T-helper 17 cell (primary cell): ENCODE measurements at regions not wholly inside any gene's neighbourhood (a gene's known extent, or its start where the extent isn't known, plus 50 kb on each side); places are given as distances from the start of the nearest gene placed in this dataset.

Source experiments
- ATAC-seq: fragments of 150-1000 bp; cut with Tn5 transposase; 2 replicates; pipeline ENCODE4 v1.10.0; 2021; ENCODE audit warnings: mild to moderate bottlenecking, moderate library complexity
- DNase-seq, 3 donors: peaks; one replicate each; pipeline versions ENCODE4 v3.0.0 to v3.0.0-alpha.2; 2020 to 2021
- H3K9me3 ChIP-seq: one replicate; pipeline ENCODE4 v1.7.0; 2013; ENCODE audit warnings: low read length, mild to moderate bottlenecking; ENCODE audit not compliant: control insufficient read depth, poor library complexity, severe bottlenecking
- H3K27ac Mint-ChIP-seq: one replicate; pipeline ENCODE4 v1.8.0; 2022; ENCODE audit warnings: mild to moderate bottlenecking, moderate library complexity, mixed read lengths
- H3K27me3 Mint-ChIP-seq: one replicate; pipeline ENCODE4 v1.8.0; 2022; ENCODE audit warnings: mixed read lengths
- H3K36me3 Mint-ChIP-seq: one replicate; pipeline ENCODE4 v1.8.0; 2022; ENCODE audit warnings: low read depth, mixed read lengths
- H3K4me1 Mint-ChIP-seq: one replicate; pipeline ENCODE4 v1.8.0; 2022; ENCODE audit warnings: mild to moderate bottlenecking, mixed read lengths
- H3K4me3 Mint-ChIP-seq: one replicate; pipeline ENCODE4 v1.8.0; 2022; ENCODE audit warnings: mild to moderate bottlenecking, moderate library complexity, mixed read lengths

DNA sequence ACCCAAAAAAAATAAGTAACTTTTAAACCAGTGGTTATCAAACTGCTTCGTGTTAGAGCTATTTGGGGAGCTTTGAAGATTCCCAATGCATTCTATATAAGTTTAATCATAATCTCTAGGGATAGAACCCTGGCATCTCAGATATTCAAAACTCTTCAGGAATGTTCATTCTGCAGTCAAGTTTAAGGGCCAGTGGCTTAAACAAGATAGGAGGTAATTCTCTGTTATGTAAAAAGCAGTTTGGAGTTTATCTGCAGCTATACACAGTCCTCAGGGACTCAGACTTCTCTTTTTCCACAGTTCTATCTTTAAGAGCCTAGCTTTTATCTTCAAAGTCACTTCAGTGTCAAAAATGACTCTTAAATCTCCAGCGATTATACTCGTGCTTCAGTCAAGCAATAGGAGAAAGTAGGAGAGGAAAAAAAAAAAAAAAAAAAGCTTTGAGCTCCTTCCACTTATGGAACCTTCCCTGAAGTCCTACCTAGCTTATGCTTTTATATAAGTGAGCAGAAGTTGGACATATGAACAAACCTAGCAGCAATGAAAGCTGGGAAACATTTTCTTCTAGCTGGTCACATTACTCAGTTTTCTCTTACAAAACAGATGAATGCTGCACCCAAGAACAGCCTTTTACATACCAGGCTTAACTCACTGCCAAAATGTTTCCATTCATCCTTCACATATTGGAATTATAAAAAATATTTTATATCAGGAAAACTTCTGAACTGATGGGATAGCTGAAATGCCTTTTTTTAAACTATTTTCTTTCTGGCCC is 302.8 kb downstream of the FSCB start:
- no peak for ATAC-seq

DNA sequence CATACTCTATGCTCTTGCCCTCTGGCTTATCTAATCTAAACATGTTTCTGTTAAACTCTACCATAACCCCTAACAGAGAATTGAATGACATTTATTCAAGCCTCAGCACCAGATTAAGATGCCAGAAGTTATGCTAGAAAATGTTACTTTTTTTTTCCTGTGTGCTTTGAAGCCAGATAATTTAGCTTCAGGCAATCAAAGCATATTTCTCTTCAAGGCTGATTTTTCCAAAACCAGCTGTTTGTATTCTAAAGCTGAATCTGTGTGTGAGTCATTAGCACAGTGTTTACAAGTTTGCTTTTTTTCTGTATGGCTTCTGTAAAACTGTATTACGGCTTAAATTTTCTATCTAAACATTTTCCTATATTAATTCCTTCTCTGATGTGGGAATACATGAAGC is 326.1 kb downstream of the FSCB start:
- Mint-ChIP-seq H3K27me3 (no peaks in the 10 kb centered on the region), H3K27ac (no peak overlapping the region), H3K4me3 (no peak overlapping the region), H3K4me1 (no peaks in the 10 kb centered on the region), H3K36me3 (no peaks in the 10 kb centered on the region)
- H3K9me3 ChIP-seq: no peaks in the 10 kb centered on the region
- ATAC-seq (no peak), DNase-seq (no peak)

More for the DNA sequence above, 302.8 kb downstream of the FSCB start:
- Mint-ChIP-seq H3K4me3 (no peak overlapping the region), H3K36me3 (no peaks in the 10 kb centered on the region), H3K27ac (no peak overlapping the region), H3K4me1 (no peaks in the 10 kb centered on the region), H3K27me3 (no peaks in the 10 kb centered on the region)
- DNase-seq: no peak
- no peaks in the 10 kb centered on the region for H3K9me3 ChIP-seq

DNA sequence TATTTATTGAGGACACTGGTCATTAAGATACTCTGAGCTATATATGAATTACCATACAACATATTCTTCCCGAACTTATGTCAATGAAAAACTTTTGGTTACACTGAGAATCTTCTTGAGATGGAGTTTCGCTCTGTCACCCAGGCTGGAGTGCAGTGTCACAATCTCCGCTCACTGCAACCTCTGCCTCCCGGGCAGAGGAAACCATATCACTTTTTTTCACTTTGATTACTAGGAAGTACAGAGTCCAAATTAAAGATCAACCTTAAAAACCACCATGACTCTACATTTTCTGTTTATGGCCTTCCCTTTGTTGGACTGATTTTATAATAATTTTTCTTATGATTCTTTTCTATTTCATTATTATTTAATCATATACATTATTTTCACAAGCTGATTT is 336.5 kb downstream of the FSCB start:
- Mint-ChIP-seq H3K36me3 (no peaks in the 10 kb centered on the region), H3K4me3 (no peak overlapping the region), H3K4me1 (no peaks in the 10 kb centered on the region), H3K27me3 (no peaks in the 10 kb centered on the region), H3K27ac (no peak overlapping the region)
- no peaks in the 10 kb centered on the region for H3K9me3 ChIP-seq
- DNase-seq (no peak), ATAC-seq (no peak)

DNA sequence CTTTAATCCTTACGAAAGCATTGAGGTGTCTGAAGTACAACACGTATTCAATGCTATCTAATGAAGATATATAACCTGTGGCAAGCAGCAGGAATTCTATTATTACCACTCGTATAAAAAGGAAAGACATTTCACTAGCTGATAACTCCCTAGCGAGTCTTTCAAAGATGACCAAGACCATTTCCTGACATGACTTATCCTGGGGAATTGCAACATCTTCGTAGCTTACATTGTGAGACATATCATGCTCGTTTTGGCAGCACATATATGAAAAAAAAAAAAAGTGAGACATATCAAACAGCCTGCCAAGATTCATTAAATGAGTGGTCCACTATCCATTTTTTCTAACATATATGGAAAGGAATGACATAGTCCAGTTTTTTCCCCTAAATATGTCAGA is 337.0 kb downstream of the FSCB start:
- no peaks in the 10 kb centered on the region for H3K4me1 Mint-ChIP-seq
- no peak overlapping the region for H3K27ac Mint-ChIP-seq
- ATAC-seq (no peak), DNase-seq (no peak)
- H3K4me3 Mint-ChIP-seq: no peak overlapping the region
- no peaks in the 10 kb centered on the region for H3K36me3 Mint-ChIP-seq
- no peaks in the 10 kb centered on the region for H3K27me3 Mint-ChIP-seq
- no peaks in the 10 kb centered on the region for H3K9me3 ChIP-seq

DNA sequence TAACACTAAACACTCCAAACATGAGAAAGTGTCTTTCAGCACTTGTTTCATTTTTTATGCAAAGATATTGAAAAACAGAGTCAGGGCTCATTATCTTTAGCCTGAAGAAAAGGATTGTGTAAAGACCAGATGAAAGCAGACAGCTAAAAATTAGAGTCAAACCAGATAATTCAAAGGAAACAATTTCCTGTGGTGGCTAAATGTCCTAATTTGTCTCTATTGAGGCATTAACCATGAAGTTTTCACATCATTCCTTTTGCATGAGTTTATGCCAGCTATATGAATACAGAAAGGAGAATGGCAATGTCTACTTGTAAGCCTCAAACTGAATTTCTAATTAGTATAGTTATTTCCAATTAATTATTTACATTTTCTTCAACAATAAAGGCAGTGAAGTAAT is 338.5 kb downstream of the FSCB start:
- no peak overlapping the region for H3K4me3 Mint-ChIP-seq
- H3K27ac Mint-ChIP-seq: no peak overlapping the region
- no peaks in the 10 kb centered on the region for H3K27me3 Mint-ChIP-seq
- DNase-seq (no peak), ATAC-seq (no peak)
- H3K9me3 ChIP-seq: no peaks in the 10 kb centered on the region
- H3K4me1 Mint-ChIP-seq: no peaks in the 10 kb centered on the region
- no peaks in the 10 kb centered on the region for H3K36me3 Mint-ChIP-seq

DNA sequence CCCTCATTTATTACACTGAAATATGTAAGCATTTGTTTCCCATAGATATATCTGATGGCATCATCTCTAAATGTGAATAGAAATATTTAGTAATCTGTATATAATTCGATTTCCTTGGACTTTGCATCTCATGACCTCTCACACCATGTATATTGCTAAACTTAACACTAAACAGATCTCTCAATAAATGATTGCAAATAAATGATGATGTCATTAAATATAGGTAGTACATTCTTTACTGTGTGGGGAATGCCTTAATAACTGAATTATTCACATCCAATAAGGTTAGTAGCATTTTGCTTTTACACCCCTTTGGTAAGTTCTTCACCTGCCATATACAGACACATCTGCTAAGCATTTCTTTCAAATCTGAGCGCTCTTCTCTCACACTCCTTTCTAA is 340.5 kb downstream of the FSCB start:
- H3K27ac Mint-ChIP-seq: no peak overlapping the region
- H3K4me1 Mint-ChIP-seq: no peaks in the 10 kb centered on the region
- no peaks in the 10 kb centered on the region for H3K36me3 Mint-ChIP-seq
- ATAC-seq (no peak), DNase-seq (no peak)
- no peak overlapping the region for H3K4me3 Mint-ChIP-seq
- H3K9me3 ChIP-seq: no peaks in the 10 kb centered on the region
- H3K27me3 Mint-ChIP-seq: no peaks in the 10 kb centered on the region

DNA sequence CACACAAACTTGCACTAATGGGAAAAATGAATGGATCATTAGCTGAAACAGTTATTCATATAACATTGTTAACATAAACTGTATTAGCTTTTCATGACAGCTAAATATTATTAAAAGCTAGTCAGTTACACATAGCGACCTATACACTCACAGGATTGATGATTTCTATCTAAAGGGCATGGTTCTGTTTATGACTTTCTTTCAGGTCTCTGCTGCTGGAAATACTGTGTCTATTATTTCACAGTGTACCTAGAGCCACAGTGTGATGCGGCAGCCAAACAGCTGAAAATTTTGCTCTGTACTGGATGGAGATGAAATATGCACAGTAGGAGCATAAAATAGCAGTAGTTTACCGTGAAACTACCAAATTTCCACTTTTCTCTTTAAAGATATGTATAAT is 341.1 kb downstream of the FSCB start:
- no peak overlapping the region for H3K27ac Mint-ChIP-seq
- no peaks in the 10 kb centered on the region for H3K27me3 Mint-ChIP-seq
- no peaks in the 10 kb centered on the region for H3K9me3 ChIP-seq
- no peaks in the 10 kb centered on the region for H3K4me1 Mint-ChIP-seq
- H3K4me3 Mint-ChIP-seq: no peak overlapping the region
- DNase-seq (no peak), ATAC-seq (no peak)
- no peaks in the 10 kb centered on the region for H3K36me3 Mint-ChIP-seq

DNA sequence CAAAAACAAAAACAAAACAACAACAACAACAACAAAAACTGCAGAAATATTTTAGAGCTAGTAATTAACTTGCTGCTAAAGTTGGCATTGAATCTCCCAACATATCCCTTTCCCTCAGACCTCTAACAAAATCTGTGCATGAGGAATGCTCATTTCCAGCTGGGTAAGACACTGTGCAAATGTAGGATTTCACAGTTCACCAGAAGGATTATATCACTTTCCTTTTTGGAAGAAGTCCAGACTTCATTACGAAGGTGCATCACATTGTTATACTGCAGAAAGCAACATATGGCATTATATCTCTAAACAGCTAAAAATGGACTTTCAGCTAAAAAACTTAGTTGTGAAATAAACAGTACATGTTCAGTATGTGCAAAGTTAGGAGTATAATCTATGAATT is 341.8 kb downstream of the FSCB start:
- no peaks in the 10 kb centered on the region for H3K9me3 ChIP-seq
- Mint-ChIP-seq H3K27me3 (no peaks in the 10 kb centered on the region), H3K4me1 (no peaks in the 10 kb centered on the region), H3K27ac (no peak overlapping the region), H3K4me3 (no peak overlapping the region), H3K36me3 (no peaks in the 10 kb centered on the region)
- DNase-seq (no peak), ATAC-seq (no peak)

DNA sequence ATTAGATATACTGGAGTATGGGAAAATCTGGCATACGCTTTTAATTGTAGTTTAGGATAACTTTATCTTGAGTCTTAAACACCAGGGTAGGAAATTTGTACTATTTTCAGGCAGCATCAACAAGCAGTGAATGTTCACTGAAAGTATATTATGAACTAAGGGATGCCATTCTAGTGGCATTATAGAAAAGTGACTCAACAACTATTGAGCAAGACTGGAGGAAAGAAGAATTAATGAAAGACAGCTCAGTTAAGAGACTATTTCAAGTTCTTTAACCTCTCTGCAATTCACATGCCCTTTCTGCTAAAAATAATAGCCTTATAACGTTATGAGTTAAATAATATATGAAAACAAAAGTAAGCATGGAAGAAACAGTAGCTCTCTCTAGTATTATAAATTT is 343.1 kb downstream of the FSCB start:
- DNase-seq (no peak), ATAC-seq (no peak)
- no peak overlapping the region for H3K27ac Mint-ChIP-seq
- no peaks in the 10 kb centered on the region for H3K9me3 ChIP-seq
- H3K36me3 Mint-ChIP-seq: no peaks in the 10 kb centered on the region
- no peaks in the 10 kb centered on the region for H3K27me3 Mint-ChIP-seq
- no peaks in the 10 kb centered on the region for H3K4me1 Mint-ChIP-seq
- no peak overlapping the region for H3K4me3 Mint-ChIP-seq

DNA sequence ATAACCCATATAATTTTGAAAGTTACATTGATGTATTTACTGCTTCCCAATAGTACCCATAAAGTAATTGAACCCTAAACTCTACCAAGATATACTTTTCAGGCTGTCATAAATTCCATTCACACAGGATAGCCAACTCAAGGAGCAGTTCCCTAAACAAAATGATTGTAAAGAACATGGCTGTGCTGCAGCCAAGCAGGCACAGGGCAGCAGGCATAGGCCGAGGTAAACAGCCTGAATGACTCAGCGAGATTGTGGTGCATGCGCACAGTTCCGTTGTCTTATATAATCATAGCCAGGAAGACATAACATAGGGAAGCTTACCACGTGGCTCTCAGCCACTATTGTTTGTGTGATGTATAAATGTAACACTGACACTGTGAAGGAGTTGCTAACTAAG is 344.9 kb downstream of the FSCB start:
- ATAC-seq (no peak), DNase-seq (no peak)
- H3K36me3 Mint-ChIP-seq: no peaks in the 10 kb centered on the region
- H3K9me3 ChIP-seq: no peaks in the 10 kb centered on the region
- H3K4me3 Mint-ChIP-seq: no peak overlapping the region
- H3K27me3 Mint-ChIP-seq: no peaks in the 10 kb centered on the region
- H3K4me1 Mint-ChIP-seq: no peaks in the 10 kb centered on the region
- no peak overlapping the region for H3K27ac Mint-ChIP-seq

DNA sequence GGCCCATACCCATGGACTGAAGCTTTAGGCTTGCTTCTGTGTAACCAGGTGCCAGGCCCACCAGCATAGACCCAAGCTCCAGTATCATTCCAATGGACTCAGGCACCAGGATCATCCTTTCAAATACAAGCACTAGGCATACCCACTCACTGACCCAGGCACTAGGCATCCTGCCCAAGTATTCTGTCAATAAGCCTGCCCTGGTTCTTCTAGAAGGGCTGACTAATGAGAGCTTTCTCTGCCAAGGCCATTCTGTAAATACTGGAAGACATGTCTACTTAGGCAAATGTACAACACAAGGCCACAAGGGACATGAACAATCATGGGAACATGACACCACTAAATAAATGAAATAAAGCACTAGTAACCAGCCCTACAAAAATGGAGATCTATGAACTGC is 352.2 kb downstream of the FSCB start:
- DNase-seq (no peak), ATAC-seq (no peak)

DNA sequence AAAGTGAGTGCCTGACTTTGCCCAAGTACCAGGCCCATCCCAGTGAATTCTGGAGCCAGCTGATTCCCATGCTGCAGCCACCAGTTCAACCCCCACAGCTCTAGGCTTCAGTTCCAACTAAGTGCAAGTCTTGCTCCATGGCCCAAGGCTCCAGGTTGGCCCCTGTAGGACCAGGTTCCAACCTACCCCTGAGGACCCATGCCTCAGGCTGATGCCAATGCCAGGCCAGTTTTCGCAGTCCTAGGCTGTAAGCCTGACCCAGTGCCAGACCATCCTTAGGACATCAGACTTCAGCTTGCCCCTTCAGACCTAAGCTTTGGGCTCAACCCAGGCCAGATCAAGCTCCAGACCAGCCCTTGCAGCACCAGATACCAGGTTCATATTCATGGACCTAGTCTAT is 352.6 kb downstream of the FSCB start:
- no peak for ATAC-seq
- DNase-seq: no peak
- no peak overlapping the region for H3K27ac Mint-ChIP-seq
- H3K9me3 ChIP-seq: no peaks in the 10 kb centered on the region
- no peak overlapping the region for H3K4me3 Mint-ChIP-seq
- no peaks in the 10 kb centered on the region for H3K4me1 Mint-ChIP-seq
- no peaks in the 10 kb centered on the region for H3K36me3 Mint-ChIP-seq
- H3K27me3 Mint-ChIP-seq: no peaks in the 10 kb centered on the region

More for the DNA sequence above, 352.2 kb downstream of the FSCB start:
- no peaks in the 10 kb centered on the region for H3K9me3 ChIP-seq
- no peaks in the 10 kb centered on the region for H3K27me3 Mint-ChIP-seq
- H3K4me3 Mint-ChIP-seq: no peak overlapping the region
- H3K36me3 Mint-ChIP-seq: no peaks in the 10 kb centered on the region
- no peaks in the 10 kb centered on the region for H3K4me1 Mint-ChIP-seq
- no peak overlapping the region for H3K27ac Mint-ChIP-seq

DNA sequence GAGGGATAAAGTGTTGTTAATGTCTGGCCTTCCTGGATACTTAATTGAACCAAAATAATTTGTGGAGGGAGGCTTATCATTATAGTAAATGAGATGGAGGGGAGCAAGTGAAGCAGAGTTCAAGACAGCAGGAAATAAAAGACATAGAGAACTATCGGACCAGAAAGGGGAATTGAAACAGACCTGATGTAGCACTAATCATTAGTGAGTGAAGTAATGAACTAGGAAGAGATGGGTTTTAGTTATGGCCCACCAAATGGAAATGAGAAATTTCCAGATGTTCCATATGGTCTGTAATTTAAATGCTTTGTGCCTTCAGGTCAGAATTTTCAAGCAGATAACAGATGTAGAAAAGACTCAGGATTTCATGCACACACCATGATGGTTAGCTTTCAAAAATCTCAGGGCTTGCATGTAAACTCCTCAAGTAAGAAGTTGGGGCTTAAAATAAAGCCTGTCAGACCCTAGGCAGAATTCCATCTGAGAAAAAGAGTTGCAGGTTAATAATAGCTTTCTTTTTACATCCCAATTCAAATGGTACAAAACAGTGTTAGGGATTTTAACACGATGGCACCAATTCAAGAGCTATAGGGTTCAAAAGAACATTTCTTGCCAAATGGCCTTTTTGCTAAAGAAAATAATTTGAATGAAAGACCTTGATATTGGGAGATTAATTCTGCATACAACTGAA is 355.8 kb downstream of the FSCB start:
- H3K27ac Mint-ChIP-seq: no peak overlapping the region
- ATAC-seq (no peak), DNase-seq (no peak)
- H3K4me1 Mint-ChIP-seq: no peaks in the 10 kb centered on the region
- no peaks in the 10 kb centered on the region for H3K36me3 Mint-ChIP-seq
- H3K4me3 Mint-ChIP-seq: no peak overlapping the region
- no peaks in the 10 kb centered on the region for H3K27me3 Mint-ChIP-seq
- H3K9me3 ChIP-seq: no peaks in the 10 kb centered on the region

DNA sequence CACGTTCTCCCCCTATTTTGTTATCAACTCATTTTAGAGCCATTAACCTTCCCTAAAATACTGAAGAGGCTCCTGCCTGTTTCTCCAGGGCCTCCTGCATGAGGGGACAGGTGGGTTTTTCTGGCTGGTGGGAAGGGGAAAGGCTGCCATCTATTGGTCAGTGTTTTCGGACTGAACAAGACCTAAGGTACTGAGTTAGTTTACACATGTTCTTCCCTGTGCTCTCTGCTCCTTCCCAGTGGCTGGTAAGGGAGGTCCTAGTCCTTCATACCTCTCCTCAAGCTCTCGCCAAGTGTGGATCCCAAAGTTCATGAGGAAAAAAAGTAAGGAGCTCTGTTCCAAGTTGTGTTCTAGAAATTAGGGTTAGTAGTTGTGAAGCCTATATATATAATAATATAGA is 357.5 kb downstream of the FSCB start:
- no peaks in the 10 kb centered on the region for H3K36me3 Mint-ChIP-seq
- no peak overlapping the region for H3K4me3 Mint-ChIP-seq
- no peaks in the 10 kb centered on the region for H3K9me3 ChIP-seq
- DNase-seq (no peak), ATAC-seq (no peak)
- no peak overlapping the region for H3K27ac Mint-ChIP-seq
- no peaks in the 10 kb centered on the region for H3K4me1 Mint-ChIP-seq
- no peaks in the 10 kb centered on the region for H3K27me3 Mint-ChIP-seq
